K562 (cell line): ENCODE measurements at regions not wholly inside any gene's neighbourhood (a gene's known extent, or its start where the extent isn't known, plus 50 kb on each side); places are given as distances from the start of the nearest gene placed in this dataset.
A peak's percentile ranks its signal among the peaks of the same experiment; 100 is the strongest.

Experiments used
- ATF1 ChIP-seq, 2 experiments: fragments of 450-650 bp in 1 of 2; IDR thresholded peaks; 2 replicates each; pipeline ENCODE4 v1.6.1; 2016; ENCODE audit warnings: missing compliant biosample characterization in 1 of 2, missing genetic modification characterization in 1 of 2
- ATF2 ChIP-seq: sonication (generic); formaldehyde crosslinking; IDR thresholded peaks from 2 replicates; pipeline ENCODE4 v1.8.1; 2022; ENCODE audit warnings: missing genetic modification reagents
- CBFA2T3 ChIP-seq: fragments of 450-650 bp; IDR thresholded peaks from 2 replicates; pipeline ENCODE4 v1.6.1; 2017
- CEBPB ChIP-seq: fragments of 450-650 bp; IDR thresholded peaks from 2 replicates; pipeline ENCODE4 v1.6.1; 2016; ENCODE audit warnings: missing genetic modification characterization, missing compliant biosample characterization
- CTBP1 ChIP-seq: fragments of 450-650 bp; IDR thresholded peaks from 2 replicates; pipeline ENCODE4 v1.6.1; 2016; ENCODE audit warnings: borderline replicate concordance
- FOSL1 ChIP-seq: fragments of 200-800 bp; sonication (Bioruptor generic); conservative IDR thresholded peaks from 2 replicates; pipeline ENCODE4 v1.6.1; 2016; ENCODE audit warnings: missing genetic modification characterization, missing compliant biosample characterization
- FOXK2 ChIP-seq, 2 experiments: fragments of 450-650 bp; IDR thresholded peaks in 1 of 2; conservative IDR thresholded peaks in 1 of 2; 2 replicates each; pipeline ENCODE4 v1.6.1; 2016; ENCODE audit warnings: low read depth in 2 of 2, mild to moderate bottlenecking in 1 of 2
- GTF2F1 ChIP-seq: IDR thresholded peaks from 2 replicates; pipeline ENCODE4 v1.6.1; 2011; ENCODE audit warnings: low read depth, low read length, improper control_type of control experiment
- HBP1 ChIP-seq: fragments of 450-650 bp; formaldehyde crosslinking; IDR thresholded peaks from 2 replicates; pipeline ENCODE4 v1.4.0; 2022; ENCODE audit warnings: missing genetic modification characterization
- MLLT1 ChIP-seq, 2 experiments: fragments of 450-650 bp; IDR thresholded peaks; 2 replicates each; pipeline ENCODE4 v1.6.1; 2016
- NONO ChIP-seq, 2 experiments: fragments of 200-400 bp in 1 of 2; fragments of 450-650 bp in 1 of 2; formaldehyde crosslinking in 1 of 2; IDR thresholded peaks; 2 replicates each; pipeline ENCODE4 v1.6.1; 2017; ENCODE audit warnings: low read depth in 2 of 2, mild to moderate bottlenecking in 2 of 2, moderate library complexity in 2 of 2, low read length in 1 of 2
- POLR2AphosphoS2 ChIP-seq: IDR thresholded peaks from 2 replicates; pipeline ENCODE4 v1.6.1; 2012; ENCODE audit warnings: low read length, improper control_type of control experiment
- TAF9B ChIP-seq: fragments of 450-650 bp; IDR thresholded peaks from 2 replicates; pipeline ENCODE4 v1.6.1; 2018; ENCODE audit warnings: mild to moderate bottlenecking; ENCODE audit not compliant: partially characterized antibody
- TCF15 ChIP-seq: fragments of 250-450 bp; sonication (Bioruptor Pico); IDR thresholded peaks from 2 replicates; pipeline ENCODE4 v1.8.0; 2022; ENCODE audit warnings: moderate library complexity, mild to moderate bottlenecking, inconsistent platforms
- THAP7 ChIP-seq: fragments of 250-450 bp; sonication (Bioruptor Pico); IDR thresholded peaks from 2 replicates; pipeline ENCODE4 v1.5.0; 2021
- ZFPM2 ChIP-seq: fragments of 250-450 bp; sonication (Bioruptor Pico); IDR thresholded peaks from 2 replicates; pipeline ENCODE4 v1.5.1; 2022; ENCODE audit warnings: mild to moderate bottlenecking
- ZHX1 ChIP-seq: fragments of 150-350 bp; conservative IDR thresholded peaks from 2 replicates; pipeline ENCODE4 v1.6.1; 2014; ENCODE audit warnings: low read length
- ZKSCAN8 ChIP-seq: fragments of 200-800 bp; sonication (Bioruptor generic); IDR thresholded peaks from 2 replicates; pipeline ENCODE4 v1.6.1; 2016; ENCODE audit warnings: missing genetic modification characterization, missing compliant biosample characterization
- ZNF384 ChIP-seq: IDR thresholded peaks from 2 replicates; pipeline ENCODE4 v1.6.1; 2012; ENCODE audit warnings: low read depth, low read length, improper control_type of control experiment
- ZNF766 ChIP-seq: fragments of 200-800 bp; sonication (Bioruptor generic); conservative IDR thresholded peaks from 2 replicates; pipeline ENCODE4 v1.6.1; 2016; ENCODE audit warnings: missing genetic modification characterization, missing compliant biosample characterization
- TF ChIP-seq, protein P1 (sequence below): fragments of 450-650 bp; formaldehyde crosslinking; IDR thresholded peaks from 2 replicates; pipeline ENCODE4 v1.4.0; 2022; ENCODE audit warnings: mild to moderate bottlenecking, moderate library complexity

GRCh38 chr13:59468396-59468795, 695.3 kb downstream of the DIAPH3 start (continued):
- no peak for TF ChIP-seq ATF2
- TF ChIP-seq HBP1: no peak
- TF ChIP-seq, protein P1, sequence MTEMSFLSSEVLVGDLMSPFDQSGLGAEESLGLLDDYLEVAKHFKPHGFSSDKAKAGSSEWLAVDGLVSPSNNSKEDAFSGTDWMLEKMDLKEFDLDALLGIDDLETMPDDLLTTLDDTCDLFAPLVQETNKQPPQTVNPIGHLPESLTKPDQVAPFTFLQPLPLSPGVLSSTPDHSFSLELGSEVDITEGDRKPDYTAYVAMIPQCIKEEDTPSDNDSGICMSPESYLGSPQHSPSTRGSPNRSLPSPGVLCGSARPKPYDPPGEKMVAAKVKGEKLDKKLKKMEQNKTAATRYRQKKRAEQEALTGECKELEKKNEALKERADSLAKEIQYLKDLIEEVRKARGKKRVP (CRISPR knock-in tag): peak; percentile 78
- no peak for TF ChIP-seq ZHX1
- TF ChIP-seq ATF1 (CRISPR knock-in tag; IDR thresholded peaks at IDR 0.05): no peak
- TF ChIP-seq ATF1 (tag; IDR thresholded peaks at IDR 0.05): no peak
- no peak for TF ChIP-seq ZNF384
- TF ChIP-seq NONO (IDR thresholded peaks at IDR 0.05; ENCODE audit: low read depth in 2 of 2, low read length in 1 of 2): no peak
- no peak for TF ChIP-seq TCF15 (CRISPR knock-in tag)
- no peak for TF ChIP-seq GTF2F1
- TF ChIP-seq TAF9B: peak; percentile 50
- no peak for TF ChIP-seq THAP7
- peak; percentile 58; the same call in 1 of the 2 replicates for TF ChIP-seq CEBPB (tag)
- peak; percentile 44; the same call in 1 of the 2 replicates for TF ChIP-seq CTBP1
- TF ChIP-seq FOSL1 (tag): 0 out of 2 replicates have a peak, but pooled peaks have one; percentile 15
- TF ChIP-seq POLR2AphosphoS2: no peak
- no peak for TF ChIP-seq ZFPM2
- no peak for TF ChIP-seq MLLT1 (IDR thresholded peaks at IDR 0.05)
- peak in 1 of 2 experiments; percentile 69; a peak in 1 of 4 replicates for TF ChIP-seq FOXK2 (conservative IDR thresholded peaks at IDR 0.05 in 1 of 2, IDR thresholded peaks at IDR 0.05 in 1 of 2; ENCODE audit: low read depth in 2 of 2)
- no peak; the same call in 1 of the 2 replicates for TF ChIP-seq ZKSCAN8 (CRISPR knock-in tag)
- peak; percentile 90 for TF ChIP-seq CBFA2T3
- TF ChIP-seq ZNF766 (CRISPR knock-in tag): peak; percentile 84
